HTR-8/SVneo (cell line): ENCODE measurements at regions not wholly inside any gene's neighbourhood (a gene's known extent, or its start where the extent isn't known, plus 50 kb on each side); places are given as distances from the start of the nearest gene placed in this dataset.
"Not testable (repeated sequence)": the region's sequence is repeated elsewhere in the genome, so short reads cannot be mapped to it uniquely, and the experiment has no call there.

Experiments used
- DNase-seq: peaks from one replicate; pipeline ENCODE4 v3.0.0; 2011; ENCODE audit warnings: low spot score, mixed read lengths; ENCODE audit not compliant: insufficient read length
- FAIRE-seq: peaks from 2 replicates; lab custom pipeline; 2011; peaks lifted over from hg19 to GRCh38; lab: Jason Lieb, UNC

DNA sequence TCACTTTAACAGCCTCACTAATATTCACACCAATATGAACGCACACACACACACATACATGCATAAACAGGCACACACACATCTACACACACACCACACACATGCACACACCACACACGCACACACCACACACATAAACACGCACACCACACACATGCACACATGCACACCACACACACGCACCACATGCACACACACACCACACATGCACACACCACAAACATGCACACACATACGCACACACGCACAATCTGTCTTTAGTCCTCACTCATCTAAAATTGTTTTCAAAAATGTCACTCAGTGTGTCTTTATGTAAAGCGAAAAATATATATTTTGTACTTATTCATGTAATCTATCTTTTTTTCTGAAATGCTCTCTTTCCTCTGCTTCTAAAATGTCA is 158.1 kb upstream of the SGCG start:
- no peak for FAIRE-seq

DNA sequence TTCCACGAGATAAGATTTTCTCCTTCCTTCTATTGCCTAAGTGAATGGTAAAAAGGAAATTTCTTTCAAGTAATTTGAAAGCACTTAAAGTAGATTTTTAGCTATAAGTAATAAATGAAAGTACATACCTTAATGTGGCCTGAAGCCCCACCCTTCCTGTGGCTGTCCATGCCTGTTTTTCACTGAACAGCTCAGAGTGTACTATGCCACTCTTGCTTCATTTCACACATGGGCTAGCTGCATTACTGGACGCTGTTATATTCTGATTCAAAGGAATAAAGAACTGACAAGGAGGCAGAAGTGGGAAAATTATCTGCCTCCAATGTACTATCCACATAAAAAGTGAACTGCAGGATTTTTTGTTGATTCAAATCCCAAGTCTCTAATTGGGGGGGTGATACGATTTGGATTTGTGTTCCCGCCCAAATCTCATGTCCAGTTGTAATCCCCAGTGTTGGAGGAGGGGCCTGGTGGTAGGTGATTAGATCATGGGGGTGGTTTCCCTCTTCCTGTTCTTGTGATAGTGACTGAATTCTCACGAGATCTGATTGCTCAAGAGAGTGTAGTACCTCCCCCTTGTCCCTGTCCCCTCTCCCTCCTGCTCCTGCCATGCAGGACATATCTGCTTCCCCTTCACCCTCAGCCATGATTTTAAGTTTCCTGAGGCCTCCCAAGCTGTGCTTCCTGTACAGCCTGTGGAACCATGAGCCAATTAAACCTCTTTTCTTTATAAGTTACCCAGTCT is 154.7 kb upstream of the SGCG start:
- DNase-seq (no peak), FAIRE-seq (no peak)

More for the DNA sequence above, 158.1 kb upstream of the SGCG start:
- DNase-seq, result no peak

DNA sequence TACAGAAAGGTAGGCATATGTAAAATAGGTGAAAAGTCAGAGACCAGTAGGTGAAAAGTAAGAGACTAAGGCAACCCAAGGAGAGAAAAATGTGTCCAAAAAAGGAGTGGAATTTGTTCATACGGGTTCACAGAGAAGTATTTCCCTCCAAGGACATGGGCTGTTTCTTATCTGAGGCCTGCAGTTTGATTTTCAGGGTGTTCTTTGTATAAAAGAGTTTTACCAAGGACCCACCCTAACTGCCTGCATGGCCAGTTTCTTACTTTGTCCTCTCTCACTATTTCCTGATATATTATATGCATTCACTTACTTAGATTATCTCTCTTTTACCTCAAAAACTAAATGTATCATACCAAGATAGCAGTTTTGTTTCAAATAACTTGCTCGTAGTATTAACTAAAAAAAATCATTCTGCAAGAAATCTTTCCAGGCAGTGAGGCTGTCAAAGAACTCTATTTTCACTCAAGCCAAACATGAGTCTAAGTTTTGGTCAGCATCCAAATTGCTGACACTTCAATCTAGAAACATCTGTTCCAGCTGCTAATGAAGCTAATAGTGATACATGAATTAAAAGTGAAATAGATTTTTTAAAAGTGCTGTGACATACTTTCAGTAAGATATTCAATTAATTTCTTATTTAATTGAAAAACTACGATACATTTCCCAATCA is 141.4 kb upstream of the SGCG start:
- FAIRE-seq (no peak), DNase-seq (no peak)

- FAIRE-seq, result no peak
- no peak for DNase-seq
Measured at GRCh38 chr13:23042181-23042580, 138.6 kb upstream of the SGCG start.

DNA sequence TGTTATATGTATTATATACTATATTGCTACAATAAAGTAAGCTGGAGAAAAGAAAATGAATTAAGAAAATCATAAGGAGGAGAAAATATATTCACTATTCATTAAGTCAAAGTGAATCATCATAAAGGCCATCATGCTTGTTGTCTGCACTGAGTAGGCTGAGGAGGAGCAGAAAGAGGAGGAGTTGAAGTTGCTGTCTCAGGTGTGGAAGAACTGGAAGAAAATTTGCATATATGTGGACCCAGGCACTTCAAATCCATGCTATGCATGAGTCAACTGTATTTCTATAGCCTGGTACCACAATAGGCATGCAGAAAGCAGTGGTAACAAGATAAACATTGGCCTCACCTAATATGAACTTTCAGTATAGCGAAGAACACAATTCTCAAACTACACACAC is 135.9 kb upstream of the SGCG start:
- DNase-seq (no peak), FAIRE-seq (no peak)

DNA sequence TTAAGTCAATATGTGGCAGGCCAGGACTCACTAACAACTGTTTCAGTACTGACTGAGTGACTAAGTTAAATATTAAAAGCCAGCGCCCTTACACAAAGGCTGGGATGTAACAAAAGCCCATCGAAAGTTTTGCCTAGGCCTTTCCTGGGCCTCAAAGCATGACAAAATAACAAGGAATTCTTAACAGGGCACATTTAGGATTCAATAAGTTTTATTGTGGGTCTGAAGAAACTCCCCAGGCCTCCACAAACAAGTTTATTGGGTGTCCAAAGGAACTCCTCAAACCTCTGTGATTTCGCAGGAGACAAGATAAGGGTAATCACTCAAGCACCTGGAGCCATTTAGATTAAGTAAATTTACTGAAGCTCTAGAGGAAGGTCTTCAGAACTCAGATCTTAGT is 130.7 kb upstream of the SGCG start:
- FAIRE-seq, result no peak
- DNase-seq, result no peak

DNA sequence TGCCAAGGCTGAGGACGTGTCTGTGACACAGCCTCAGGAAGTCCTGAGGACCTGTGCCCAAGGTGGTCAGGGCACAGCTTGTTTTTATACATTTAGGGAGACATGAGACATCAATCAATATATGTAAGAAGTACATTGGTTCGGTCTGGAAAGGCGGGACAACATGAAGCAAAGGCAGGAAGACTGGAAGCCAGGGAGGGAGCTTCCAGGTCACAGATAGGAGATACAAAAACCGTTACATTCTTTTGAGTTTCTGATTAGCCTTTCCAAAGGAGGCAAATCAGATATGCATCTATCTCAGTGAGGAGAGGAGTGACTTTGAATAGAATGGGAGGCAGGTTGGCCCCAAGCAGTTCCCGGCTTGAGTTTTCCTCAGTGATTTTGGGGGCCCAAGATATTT is 127.1 kb upstream of the SGCG start:
- FAIRE-seq, result not testable (repeated sequence)

GRCh38 chr13:23059173-23059572 is 121.6 kb upstream of the SGCG start:
- FAIRE-seq, result no peak

More for the DNA sequence above, 127.1 kb upstream of the SGCG start:
- DNase-seq, result not testable (repeated sequence)

GRCh38 chr13:23060959-23061358 is 119.8 kb upstream of the SGCG start:
- DNase-seq, result no peak
- FAIRE-seq, result no peak

More at GRCh38 chr13:23059173-23059572, 121.6 kb upstream of the SGCG start:
- no peak for DNase-seq

DNA sequence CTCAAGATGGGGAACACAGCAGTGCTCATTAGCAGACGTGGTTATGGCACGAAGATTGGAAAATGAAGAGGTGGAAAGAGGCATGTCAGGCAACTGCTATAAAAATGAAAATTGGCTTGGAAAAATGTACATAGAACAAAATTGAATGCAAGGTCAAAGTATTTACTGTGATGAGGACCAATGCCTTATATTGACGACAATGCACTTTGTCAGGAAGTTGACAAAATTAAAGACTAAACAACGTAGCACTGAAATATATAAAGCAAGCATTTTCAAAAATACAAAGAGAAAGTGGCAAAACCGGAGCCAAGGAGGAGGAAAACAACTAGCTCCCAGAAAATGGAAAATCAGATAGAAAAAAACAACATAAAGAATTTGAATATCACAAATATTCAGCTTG is 113.7 kb upstream of the SGCG start:
- FAIRE-seq (no peak), DNase-seq (no peak)

GRCh38 chr13:23069566-23069965 is 111.2 kb upstream of the SGCG start:
- DNase-seq, result no peak
- no peak for FAIRE-seq

GRCh38 chr13:23074075-23074828 is 106.5 kb upstream of the SGCG start:
- DNase-seq (no peak), FAIRE-seq (no peak)

GRCh38 chr13:23081220-23081619 is 99.6 kb upstream of the SGCG start:
- FAIRE-seq, result no peak
- no peak for DNase-seq

- DNase-seq (no peak), FAIRE-seq (no peak)
Measured at GRCh38 chr13:23081901-23082300, 98.9 kb upstream of the SGCG start.

DNA sequence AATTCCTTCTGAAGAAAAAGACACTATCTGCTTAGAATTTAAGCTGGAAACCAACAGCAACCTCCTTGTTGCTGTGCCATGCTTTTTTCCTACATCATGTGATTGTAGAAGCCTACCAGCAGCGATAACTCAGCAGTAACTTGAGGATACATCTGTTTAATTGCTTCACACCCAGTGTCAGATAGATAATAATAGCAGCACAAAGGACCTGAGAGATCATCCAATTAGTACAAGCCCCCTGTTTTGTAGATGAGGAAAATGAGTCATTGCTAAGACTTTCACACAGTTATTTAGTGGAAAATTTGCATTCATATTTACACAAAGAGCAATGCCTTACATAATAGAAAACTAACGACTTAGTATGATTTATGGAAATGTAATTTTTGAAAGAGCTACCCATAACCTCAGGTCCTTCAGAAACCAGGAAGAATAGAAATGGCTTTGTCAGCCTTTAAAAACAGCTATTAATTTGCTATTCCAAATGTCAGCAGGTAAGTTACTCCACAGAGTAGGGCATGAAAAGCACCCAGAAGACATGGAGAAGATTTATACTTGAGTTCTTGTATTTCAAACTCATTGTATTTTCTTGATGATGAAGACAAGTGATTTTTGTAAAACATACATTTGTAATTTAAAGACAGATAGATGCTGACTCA is 93.7 kb upstream of the SGCG start:
- FAIRE-seq (no peak), DNase-seq (no peak)

- FAIRE-seq (no peak), DNase-seq (no peak)
Measured at GRCh38 chr13:23087880-23088279, 92.9 kb upstream of the SGCG start.

DNA sequence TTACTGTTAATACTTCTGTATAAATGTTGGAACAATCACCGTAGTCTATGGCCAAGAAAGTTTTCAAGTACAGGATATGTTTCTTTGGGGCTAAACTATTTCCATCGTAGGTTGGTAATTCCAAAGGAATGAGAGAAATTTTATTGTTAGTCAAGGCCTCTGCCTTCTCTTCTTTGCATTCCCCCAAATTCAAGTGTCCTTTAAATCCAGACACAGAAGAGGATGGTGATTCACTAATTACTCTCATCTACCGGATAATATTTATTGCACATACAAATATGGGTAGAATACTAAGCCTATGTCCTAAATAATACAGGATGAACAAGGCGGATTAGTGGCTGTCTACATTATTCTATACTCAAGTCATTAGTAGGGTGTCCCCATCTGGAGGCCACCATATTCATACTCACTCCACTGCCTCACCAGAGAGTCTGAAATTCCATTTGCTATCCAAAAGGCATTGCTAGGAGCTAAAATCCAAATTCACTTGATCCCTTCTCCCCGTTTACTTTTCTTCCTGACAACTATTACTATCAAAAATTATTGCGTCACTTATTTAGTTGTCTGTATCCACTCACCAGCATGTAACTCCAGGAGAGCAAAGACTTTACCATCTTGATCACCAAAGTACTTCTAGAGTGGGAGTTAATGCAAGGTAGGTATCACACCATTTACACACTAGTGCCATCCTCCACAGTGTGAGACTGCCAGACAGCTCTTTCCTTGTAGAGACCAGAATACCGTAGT is 82.4 kb upstream of the SGCG start:
- DNase-seq (no peak), FAIRE-seq (no peak)

DNA sequence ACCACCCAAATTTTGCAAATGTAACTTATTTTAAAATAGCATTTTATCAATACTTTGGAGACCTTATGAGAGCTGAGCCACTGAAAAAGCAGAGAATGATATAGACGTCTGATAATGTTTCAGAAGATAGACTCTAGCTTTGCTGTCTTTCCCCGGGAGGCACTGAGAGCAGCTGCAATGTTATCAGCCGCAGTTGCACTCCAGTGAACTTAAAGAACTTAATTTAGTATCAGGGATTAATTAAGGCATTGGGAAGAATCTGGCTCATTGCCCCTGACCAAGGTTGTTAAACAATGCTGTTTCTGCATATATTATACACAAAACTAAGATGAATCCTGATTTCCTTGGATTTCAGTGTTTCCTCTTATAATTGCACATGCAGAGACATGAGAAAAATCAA is 75.7 kb upstream of the SGCG start:
- no peak for FAIRE-seq
- no peak for DNase-seq

DNA sequence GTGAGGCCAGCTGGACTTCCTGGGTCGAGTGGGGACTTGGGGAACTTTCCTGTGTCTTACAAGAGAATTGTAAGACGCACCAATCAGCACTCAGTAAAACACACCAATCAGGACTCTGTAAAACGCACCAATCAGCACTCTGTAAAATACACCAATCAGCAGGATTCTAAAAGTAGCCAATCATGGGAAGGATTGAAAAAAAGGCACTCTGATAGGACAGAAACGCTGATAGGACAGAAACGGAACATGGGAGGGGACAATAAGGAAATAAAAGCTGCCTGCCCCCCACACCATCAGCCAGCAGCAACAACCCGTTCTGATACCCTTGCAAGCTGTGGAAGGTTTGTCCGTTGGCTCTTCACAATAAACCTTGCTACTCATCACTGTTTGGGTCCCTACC is 73.1 kb upstream of the SGCG start:
- DNase-seq, result no peak
- FAIRE-seq, result no peak

DNA sequence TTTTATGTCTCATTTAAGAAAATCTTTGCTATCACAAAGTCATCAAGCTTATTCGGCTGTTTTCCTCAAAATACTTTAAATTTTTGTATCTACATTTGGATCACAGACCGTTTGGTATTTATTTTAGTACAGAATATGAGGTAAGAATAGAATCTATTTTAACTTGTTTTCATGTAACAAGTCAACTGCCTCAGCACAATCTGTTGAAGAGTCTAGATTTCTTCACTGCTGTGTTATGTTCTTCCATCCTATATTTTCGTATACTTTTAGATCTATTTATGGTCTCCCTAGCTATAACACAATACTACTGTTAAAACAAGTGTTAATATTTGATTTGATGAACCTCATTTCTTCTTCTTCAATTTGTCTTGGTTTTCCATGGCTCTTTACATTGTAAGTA is 61.6 kb upstream of the SGCG start:
- no peak for FAIRE-seq
- no peak for DNase-seq
